ENCODE measurements at regions not wholly inside any gene's neighbourhood (a gene's known extent, or its start where the extent isn't known, plus 50 kb on each side); places are given as distances from the start of the nearest gene placed in this dataset.

GRCh38 chr5:171578829-171579491 lies 159.5 kb downstream of the FGF18 start:
- TF ChIP-seq POLR2A (IDR thresholded peaks at IDR 0.05; ENCODE audit: low read length) (no peak), GATA1 (IDR thresholded peaks at IDR 0.05; ENCODE audit: low read depth, low read length) (no peak)

Data from erythroblast (primary cell).